BJ (cell line): ENCODE measurements at regions not wholly inside any gene's neighbourhood (a gene's known extent, or its start where the extent isn't known, plus 50 kb on each side); places are given as distances from the start of the nearest gene placed in this dataset.

Experiments
- CTCF ChIA-PET: fragments of 350-600 bp; formaldehyde crosslinking; extraction: SDS; loops from one replicate; lab custom pipeline; 2021; ENCODE audit warnings: antibody characterized with exemption, inconsistent platforms; lab: Yijun Ruan, JAX
- POLR2A ChIA-PET: fragments of 300-600 bp; sonication (Branson Sonifier 250); formaldehyde crosslinking; extraction: SDS; loops from one replicate; lab custom pipeline; 2021; ENCODE audit warnings: antibody characterized with exemption; lab: Charles Lee
- DNase-seq: peaks from one replicate; pipeline ENCODE4 v3.0.0-alpha.2; 2011; ENCODE audit warnings: low read depth
- H3K27me3 ChIP-seq: 2 replicates; pipeline ENCODE4 v1.6.0; 2011; ENCODE audit warnings: low read length; ENCODE audit not compliant: control insufficient read depth, insufficient read depth
- H3K36me3 ChIP-seq: 2 replicates; pipeline ENCODE4 v1.5.1; 2011; ENCODE audit warnings: low read length; ENCODE audit not compliant: control insufficient read depth, insufficient read depth
- H3K4me3 ChIP-seq: 2 replicates; pipeline ENCODE4 v1.5.1; 2011; ENCODE audit warnings: low read depth, mild to moderate bottlenecking, control low read depth, low read length
- CTCF ChIP-seq: IDR thresholded peaks from 2 replicates; pipeline ENCODE4 v1.5.1; 2011; ENCODE audit warnings: low read depth, mild to moderate bottlenecking, control low read depth, inconsistent platforms, low read length, moderate library complexity; ENCODE audit not compliant: insufficient read depth

DNA sequence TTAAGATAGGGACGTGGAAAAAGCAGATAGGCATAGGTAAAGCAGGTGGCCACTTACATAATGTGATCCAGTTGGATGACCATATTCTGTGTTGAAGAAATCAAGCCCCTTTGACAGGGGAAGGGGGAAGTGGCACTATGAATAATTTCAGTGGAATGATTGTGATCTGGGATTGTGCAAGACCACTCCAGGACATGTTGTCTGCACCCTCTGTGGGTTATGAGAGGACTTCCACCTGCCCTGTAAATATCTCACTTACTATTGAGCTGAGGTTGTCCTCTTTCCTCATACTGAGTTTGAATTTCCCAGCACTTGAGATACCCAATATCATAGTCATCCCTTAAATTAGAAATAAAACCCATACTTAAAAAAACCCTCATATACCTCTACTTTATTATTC lies 220.7 kb downstream of the IRS1 start:
- Histone ChIP-seq H3K27me3 (no peaks in the 10 kb centered on the region), H3K36me3 (no peaks in the 10 kb centered on the region), H3K4me3 (no peak overlapping the region)
- POLR2A ChIA-PET = no interaction called here
- peak; percentile 15 for DNase-seq
- CTCF ChIA-PET = interaction anchor here (0.6 kb wide), 1 partner anchor 51 kb away, joined by 3 read pairs; no protein-coding TSS in a partner anchor
- TF ChIP-seq CTCF = no peak

- ChIA-PET CTCF (interaction anchor here (0.6 kb wide), 1 partner anchor 51 kb away, joined by 3 read pairs; no protein-coding TSS in a partner anchor), POLR2A (no interaction called here)
- H3K27me3 ChIP-seq = no peaks in the 10 kb centered on the region
- H3K4me3 ChIP-seq = no peak overlapping the region
- TF ChIP-seq CTCF = no peak
- no peak for DNase-seq
- H3K36me3 ChIP-seq = no peaks in the 10 kb centered on the region
These were observed 221.2 kb downstream of the IRS1 start for GRCh38 chr2:226578373-226578772.

DNA sequence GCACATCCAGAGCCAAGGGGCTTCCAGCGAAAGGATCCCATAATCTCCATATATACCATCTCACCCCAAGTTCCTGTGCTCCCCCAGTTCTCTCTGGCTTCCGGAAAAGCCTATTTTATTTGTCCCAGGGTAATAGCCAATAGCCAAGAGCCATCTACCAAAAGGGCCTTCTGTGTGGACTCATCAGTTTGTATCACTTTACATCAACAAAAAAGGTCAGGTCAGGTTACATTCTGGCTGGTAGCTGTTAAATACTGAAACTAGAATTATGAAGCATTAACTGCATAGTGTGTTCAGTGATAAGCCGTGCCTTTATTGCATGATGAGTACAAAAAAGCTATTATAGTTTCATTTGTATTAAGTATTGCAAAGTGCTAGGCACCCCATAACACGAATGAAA lies 223.7 kb downstream of the IRS1 start:
- no peak for DNase-seq
- CTCF ChIA-PET = interaction anchor here (0.8 kb wide), 1 partner anchor 15 kb away, joined by 3 read pairs; no protein-coding TSS in a partner anchor

DNA sequence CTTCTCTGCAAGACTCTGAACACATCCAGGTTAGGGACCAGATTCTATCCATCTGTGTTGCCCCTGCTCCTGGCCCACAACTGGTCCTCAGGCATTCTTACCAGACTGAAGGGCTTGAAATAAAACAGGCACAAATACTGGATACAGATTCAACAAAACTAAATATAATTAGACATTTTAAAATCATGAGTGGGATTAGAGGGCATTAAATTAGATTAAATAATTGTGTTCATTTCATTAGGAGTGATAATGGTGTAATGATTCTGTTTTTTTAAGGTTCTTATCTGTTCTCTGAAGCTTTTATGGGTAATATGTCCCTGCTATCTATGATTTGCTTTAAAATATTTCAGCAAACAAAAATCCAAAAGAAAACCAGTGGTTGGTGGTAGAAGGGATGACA lies 226.5 kb downstream of the IRS1 start:
- Histone ChIP-seq H3K4me3 (no peak overlapping the region), H3K36me3 (no peaks in the 10 kb centered on the region), H3K27me3 (no peaks in the 10 kb centered on the region)
- no peak for TF ChIP-seq CTCF
- DNase-seq = no peak
- ChIA-PET CTCF (no interaction called here), POLR2A (no interaction called here)

More for the DNA sequence above, 223.7 kb downstream of the IRS1 start:
- POLR2A ChIA-PET = no interaction called here
- Histone ChIP-seq H3K27me3 (no peaks in the 10 kb centered on the region), H3K4me3 (no peak overlapping the region), H3K36me3 (no peaks in the 10 kb centered on the region)
- TF ChIP-seq CTCF = no peak

GRCh38 chr2:226564667-226565066 lies 235.0 kb downstream of the IRS1 start:
- no peaks in the 10 kb centered on the region for H3K27me3 ChIP-seq
- no peak overlapping the region for H3K4me3 ChIP-seq
- TF ChIP-seq CTCF = no peak
- no peak for DNase-seq
- ChIA-PET CTCF (no interaction called here), POLR2A (no interaction called here)
- no peaks in the 10 kb centered on the region for H3K36me3 ChIP-seq
